Prostate gland (tissue), 2 donors: ENCODE measurements at regions not wholly inside any gene's neighbourhood (a gene's known extent, or its start where the extent isn't known, plus 50 kb on each side); places are given as distances from the start of the nearest gene placed in this dataset.

Experiments used
- DNase-seq: peaks from one replicate; pipeline ENCODE4 v3.0.0-alpha.2; 2019; ENCODE audit warnings: low spot score
- H3K27ac ChIP-seq, 2 donors: fragments of 200-600 bp; sonication (generic); 2 replicates each; pipeline ENCODE4 v1.5.1; 2017 to 2019
- H3K27me3 ChIP-seq: fragments of 200-600 bp; sonication (generic); replicated peaks from 2 replicates; pipeline ENCODE4 v1.5.1; 2019; ENCODE audit not compliant: insufficient read depth
- H3K36me3 ChIP-seq, 2 donors: fragments of 200-600 bp; sonication (generic); 1 replicate in 1 of 2; 2 replicates in 1 of 2; pipeline versions ENCODE4 v1.5.1 to v1.8.1; 2017 to 2019
- H3K4me1 ChIP-seq: fragments of 200-600 bp; sonication (generic); replicated peaks from 2 replicates; pipeline ENCODE4 v1.5.1; 2019
- H3K4me3 ChIP-seq, 2 donors: fragments of 200-600 bp; sonication (generic); 2 replicates each; pipeline ENCODE4 v1.5.1; 2017 to 2019
- H3K9me3 ChIP-seq: fragments of 200-600 bp; sonication (generic); 2 replicates; pipeline ENCODE4 v1.5.1; 2017
- CTCF ChIP-seq, 4 experiments: fragments of 200-600 bp in 2 of 4; fragments of 450-650 bp in 2 of 4; sonication (generic) in 2 of 4; IDR thresholded peaks; 1 replicate in 3 of 4; 2 replicates in 1 of 4; pipeline ENCODE4 v1.5.1; 2016 to 2019; ENCODE audit warnings: antibody characterized with exemption in 4 of 4, mild to moderate bottlenecking in 2 of 4, moderate library complexity in 2 of 4
- POLR2A ChIP-seq: fragments of 450-650 bp; IDR thresholded peaks from one replicate; pipeline ENCODE4 v1.6.1; 2016; ENCODE audit warnings: antibody characterized with exemption, mild to moderate bottlenecking
- POLR2AphosphoS5 ChIP-seq: sonication (generic); formaldehyde crosslinking; IDR thresholded peaks from one replicate; pipeline ENCODE4 v1.6.1; 2017; ENCODE audit warnings: antibody characterized with exemption
- WGBS: methylation state at CpG from one replicate; pipeline ENCODE4 v1.1.5; 2018; 5-methylcytosine and 5-hydroxymethylcytosine counted together
- intact Hi-C: fragments of 100-400 bp; cut with DNase I; formaldehyde crosslinking; loops from one replicate; pipeline ENCODE4 v1.14.2; 2022

GRCh38 chr6:9628819-9629218, 786.1 kb downstream of the TFAP2A start:
- Histone ChIP-seq H3K27me3 (no peaks in the 10 kb centered on the region), H3K36me3 (no peaks in the 10 kb centered on the region), H3K27ac (no peak overlapping the region), H3K9me3 (no peaks in the 10 kb centered on the region), H3K4me3 (no peak overlapping the region), H3K4me1 (no peaks in the 10 kb centered on the region)
- no peak for DNase-seq
- TF ChIP-seq POLR2A = no peak
- TF ChIP-seq POLR2AphosphoS5 = no peak
- TF ChIP-seq CTCF (IDR thresholded peaks at IDR 0.05) = no peak
- intact Hi-C loops = no loop called here

DNA sequence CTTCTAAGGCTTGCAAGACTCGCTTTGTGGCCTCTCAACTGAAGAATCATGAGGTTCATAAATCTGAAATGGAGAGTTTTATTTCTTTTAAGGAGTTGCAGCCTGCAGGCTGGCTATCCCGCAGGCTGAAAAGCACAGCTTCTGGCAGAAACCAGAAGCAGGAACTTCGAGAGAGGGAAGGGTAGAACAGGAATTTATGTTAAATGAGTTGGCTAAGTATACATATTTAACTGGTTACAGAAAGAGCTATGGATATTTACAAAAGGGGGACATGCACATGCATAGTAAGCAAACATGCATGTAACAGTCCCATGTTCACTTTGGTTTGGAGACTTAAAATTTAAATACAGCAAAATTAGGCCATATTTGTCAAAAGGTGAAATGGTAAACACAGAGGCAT, 787.0 kb downstream of the TFAP2A start:
- Histone ChIP-seq H3K27me3 (no peaks in the 10 kb centered on the region), H3K9me3 (no peaks in the 10 kb centered on the region), H3K4me1 (no peaks in the 10 kb centered on the region), H3K36me3 (no peaks in the 10 kb centered on the region), H3K27ac (no peak overlapping the region), H3K4me3 (no peak overlapping the region)
- WGBS = 54% methylated on average over 3 of the region's 3 CpGs
- TF ChIP-seq CTCF (IDR thresholded peaks at IDR 0.05) (no peak), POLR2AphosphoS5 (no peak), POLR2A (no peak)
- no peak for DNase-seq
- intact Hi-C loops = no loop called here

- no peaks in the 10 kb centered on the region for H3K36me3 ChIP-seq
- intact Hi-C loops = no loop called here
- 73% methylated on average over 3 of the region's 3 CpGs for WGBS
Measured at GRCh38 chr6:9623985-9624384, 790.9 kb downstream of the TFAP2A start.

DNA sequence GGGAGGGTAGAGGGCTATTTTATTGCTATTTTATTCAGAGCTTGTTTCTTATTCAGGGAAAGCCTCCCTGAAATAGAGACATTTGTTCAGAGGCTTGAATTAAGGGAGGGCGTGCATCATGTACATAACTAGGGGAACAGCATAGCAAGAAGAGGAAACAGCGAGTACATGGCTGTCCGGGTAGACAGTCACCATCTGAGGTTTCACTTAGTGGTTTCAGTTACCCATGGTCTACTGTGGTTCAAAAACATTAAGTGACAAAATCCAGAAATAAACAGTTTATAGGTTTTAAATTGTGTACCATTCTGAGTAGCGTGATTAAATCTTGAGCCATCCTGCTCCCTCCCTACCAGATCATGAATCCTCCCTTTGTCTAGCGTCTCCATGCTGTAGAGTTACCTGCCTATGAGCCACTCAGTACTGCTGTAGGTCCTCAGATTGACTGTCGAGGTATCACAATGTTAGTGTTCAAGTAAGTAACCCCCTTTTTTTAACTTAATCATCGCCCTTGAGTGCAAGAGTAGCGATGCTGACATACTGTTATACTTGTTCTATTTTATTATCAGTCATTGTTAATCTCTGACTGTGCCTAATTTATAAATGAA, 791.5 kb downstream of the TFAP2A start:
- no peak overlapping the region for H3K4me3 ChIP-seq
- no peaks in the 10 kb centered on the region for H3K4me1 ChIP-seq
- 84% methylated on average over 8 of the region's 8 CpGs for WGBS
- no peaks in the 10 kb centered on the region for H3K27me3 ChIP-seq
- DNase-seq = no peak
- H3K27ac ChIP-seq = no peak overlapping the region
- TF ChIP-seq POLR2AphosphoS5 (no peak), POLR2A (no peak), CTCF (IDR thresholded peaks at IDR 0.05) (no peak)
- intact Hi-C loops = no loop called here
- H3K36me3 ChIP-seq = no peaks in the 10 kb centered on the region
- H3K9me3 ChIP-seq = no peaks in the 10 kb centered on the region

More at GRCh38 chr6:9623985-9624384, 790.9 kb downstream of the TFAP2A start:
- H3K27ac ChIP-seq = no peak overlapping the region
- H3K9me3 ChIP-seq = no peaks in the 10 kb centered on the region
- H3K4me1 ChIP-seq = no peaks in the 10 kb centered on the region
- no peak for DNase-seq
- H3K4me3 ChIP-seq = no peak overlapping the region
- no peaks in the 10 kb centered on the region for H3K27me3 ChIP-seq
- no peak for TF ChIP-seq POLR2A
- no peak for TF ChIP-seq POLR2AphosphoS5
- TF ChIP-seq CTCF (IDR thresholded peaks at IDR 0.05) = no peak

- DNase-seq = no peak
- H3K4me1 ChIP-seq = no peaks in the 10 kb centered on the region
- H3K27ac ChIP-seq = no peak overlapping the region
- H3K9me3 ChIP-seq = no peaks in the 10 kb centered on the region
- intact Hi-C loops = no loop called here
- TF ChIP-seq CTCF (IDR thresholded peaks at IDR 0.05) (no peak), POLR2A (no peak), POLR2AphosphoS5 (no peak)
- no peak overlapping the region for H3K4me3 ChIP-seq
- H3K36me3 ChIP-seq = no peaks in the 10 kb centered on the region
- 55% methylated on average over 3 of the region's 3 CpGs for WGBS
- no peaks in the 10 kb centered on the region for H3K27me3 ChIP-seq
Measured at GRCh38 chr6:9621276-9621675, 793.6 kb downstream of the TFAP2A start.
